HG03159 (cell line): ENCODE measurements at regions not wholly inside any gene's neighbourhood (a gene's known extent, or its start where the extent isn't known, plus 50 kb on each side); places are given as distances from the start of the nearest gene placed in this dataset.

Experiments
- ATAC-seq: cut with Tn5 transposase; IDR thresholded peaks from one replicate; pipeline ENCODE4 v1.9.1; 2021; ENCODE audit warnings: mild to moderate bottlenecking, moderate library complexity; ENCODE audit not compliant: unreplicated experiment

GRCh38 chr9:89234205-89235067 lies 55.8 kb upstream of the SHC3 start:
- peak; percentile 76 for ATAC-seq

- no peak for ATAC-seq
Observed at GRCh38 chr9:89236955-89237573, 58.4 kb upstream of the SHC3 start.

GRCh38 chr9:89238424-89238823 lies 59.8 kb upstream of the SHC3 start:
- no peak for ATAC-seq

- ATAC-seq = no peak
Observed at GRCh38 chr9:89243296-89244061, 64.9 kb upstream of the SHC3 start.

- ATAC-seq = no peak
Observed at GRCh38 chr9:89246840-89247239, 64.2 kb upstream of the CKS2 start.

GRCh38 chr9:89247431-89248353 lies 63.3 kb upstream of the CKS2 start:
- no peak for ATAC-seq

GRCh38 chr9:89249001-89249400 lies 62.0 kb upstream of the CKS2 start:
- no peak for ATAC-seq

- no peak for ATAC-seq
Observed at GRCh38 chr9:89252651-89253267, 58.2 kb upstream of the CKS2 start.

- no peak for ATAC-seq
Observed at GRCh38 chr9:89254058-89254772, 56.8 kb upstream of the CKS2 start.

- ATAC-seq = no peak
Observed at GRCh38 chr9:89254773-89255125, 56.2 kb upstream of the CKS2 start.

GRCh38 chr9:89256225-89256624 lies 54.8 kb upstream of the CKS2 start:
- ATAC-seq = no peak

GRCh38 chr9:89256642-89257041 lies 54.4 kb upstream of the CKS2 start:
- ATAC-seq = no peak

- no peak for ATAC-seq
Observed at GRCh38 chr9:89260525-89260924, 50.5 kb upstream of the CKS2 start.
